ENCODE measurements at regions not wholly inside any gene's neighbourhood (a gene's known extent, or its start where the extent isn't known, plus 50 kb on each side); places are given as distances from the start of the nearest gene placed in this dataset.

DNA sequence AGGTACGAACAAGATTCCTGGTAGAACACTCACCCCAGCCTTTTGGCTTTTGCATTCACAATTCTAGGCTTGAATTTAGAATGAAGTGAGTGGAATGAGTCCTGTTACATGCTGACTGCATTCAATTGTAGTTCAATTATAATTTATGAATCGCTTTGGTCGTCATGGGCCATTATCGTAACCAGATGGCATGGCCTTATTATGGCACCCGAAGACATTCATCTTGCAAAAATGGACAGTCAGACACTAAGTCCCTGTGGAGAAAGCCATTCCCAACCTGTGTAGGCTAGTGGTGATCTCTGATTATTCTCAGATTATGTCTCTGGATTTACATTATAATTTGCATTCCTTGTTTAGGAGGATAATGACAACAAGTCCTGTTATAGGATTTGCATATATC, 292.4 kb upstream of the NPSR1 start:
- ATAC-seq (no peak), DNase-seq (no peak)
- H3K4me3 ChIP-seq (ENCODE audit: low read length), result no peak overlapping the region
- no peaks in the 10 kb centered on the region for H3K9me3 ChIP-seq (ENCODE audit: low read length)
- H3K9ac ChIP-seq (ENCODE audit: low read length), result no peak overlapping the region
- H3K79me2 ChIP-seq (ENCODE audit: low read length), result no peaks in the 10 kb centered on the region
- intact Hi-C loops (cut with micrococcal nuclease), result no loop called here
- H3F3A ChIP-seq (ENCODE audit: low read length, unreplicated experiment), result no peaks in the 10 kb centered on the region
- no peaks in the 10 kb centered on the region for H3K36me3 ChIP-seq (ENCODE audit: low read depth, low read length)
- no TSS peak for BruUV-seq (replicated peaks)
- ChIA-PET POLR2A (ENCODE audit: unreplicated experiment) (no interaction called here), CTCF (interaction anchor here (0.7 kb wide), 1 partner anchor 670 kb away, joined by 4 read pairs; no protein-coding TSS in a partner anchor)
- H4K20me1 ChIP-seq (ENCODE audit: low read length), result no peaks in the 10 kb centered on the region
- no peak overlapping the region for H3K27ac ChIP-seq (ENCODE audit: low read length)
- TF ChIP-seq, protein P1, sequence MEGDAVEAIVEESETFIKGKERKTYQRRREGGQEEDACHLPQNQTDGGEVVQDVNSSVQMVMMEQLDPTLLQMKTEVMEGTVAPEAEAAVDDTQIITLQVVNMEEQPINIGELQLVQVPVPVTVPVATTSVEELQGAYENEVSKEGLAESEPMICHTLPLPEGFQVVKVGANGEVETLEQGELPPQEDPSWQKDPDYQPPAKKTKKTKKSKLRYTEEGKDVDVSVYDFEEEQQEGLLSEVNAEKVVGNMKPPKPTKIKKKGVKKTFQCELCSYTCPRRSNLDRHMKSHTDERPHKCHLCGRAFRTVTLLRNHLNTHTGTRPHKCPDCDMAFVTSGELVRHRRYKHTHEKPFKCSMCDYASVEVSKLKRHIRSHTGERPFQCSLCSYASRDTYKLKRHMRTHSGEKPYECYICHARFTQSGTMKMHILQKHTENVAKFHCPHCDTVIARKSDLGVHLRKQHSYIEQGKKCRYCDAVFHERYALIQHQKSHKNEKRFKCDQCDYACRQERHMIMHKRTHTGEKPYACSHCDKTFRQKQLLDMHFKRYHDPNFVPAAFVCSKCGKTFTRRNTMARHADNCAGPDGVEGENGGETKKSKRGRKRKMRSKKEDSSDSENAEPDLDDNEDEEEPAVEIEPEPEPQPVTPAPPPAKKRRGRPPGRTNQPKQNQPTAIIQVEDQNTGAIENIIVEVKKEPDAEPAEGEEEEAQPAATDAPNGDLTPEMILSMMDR (conservative IDR thresholded peaks at IDR 0.05; ENCODE audit: low read depth, low read length), result no peak
- TF ChIP-seq EZH2 (IDR thresholded peaks at IDR 0.05; ENCODE audit: low read length, unreplicated experiment) (no peak), EZH2phosphoT487 (IDR thresholded peaks at IDR 0.05; ENCODE audit: borderline replicate concordance, low read length) (no peak)
- no peaks in the 10 kb centered on the region for H3K4me1 ChIP-seq (ENCODE audit: insufficient read depth, low read length)
- no peaks in the 10 kb centered on the region for H3K27me3 ChIP-seq (ENCODE audit: low read length)
- no peak overlapping the region for H2AFZ ChIP-seq (ENCODE audit: low read length)
- H3K4me2 ChIP-seq (ENCODE audit: low read length), result no peak overlapping the region
- H3K9me2 ChIP-seq (replicated peaks; ENCODE audit: low read length), result no peaks in the 10 kb centered on the region

DNA sequence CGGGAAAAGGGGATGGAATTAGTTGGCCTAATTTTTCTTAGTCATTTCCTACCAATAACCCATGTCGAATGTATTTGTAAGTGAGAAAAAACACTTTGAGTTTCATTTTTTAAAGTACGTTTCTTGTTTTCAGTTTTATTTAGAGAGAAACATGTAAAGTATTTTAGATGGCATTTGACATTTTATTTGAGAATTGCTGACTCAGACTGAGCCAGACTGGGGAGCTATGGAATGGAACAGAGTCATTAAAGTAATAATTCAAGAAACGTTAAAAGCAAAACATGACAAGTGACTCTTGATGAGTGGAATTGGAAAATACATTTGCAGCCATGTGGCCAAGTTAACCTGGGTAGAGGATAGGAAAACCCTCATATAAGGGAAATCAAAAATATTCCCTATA, 286.1 kb upstream of the NPSR1 start:
- H2AFZ ChIP-seq (ENCODE audit: low read length), result no peak overlapping the region
- no peak overlapping the region for H3K4me2 ChIP-seq (ENCODE audit: low read length)
- no peaks in the 10 kb centered on the region for H4K20me1 ChIP-seq (ENCODE audit: low read length)
- H3K9me2 ChIP-seq (replicated peaks; ENCODE audit: low read length), result no peaks in the 10 kb centered on the region
- intact Hi-C loops (cut with micrococcal nuclease), result no loop called here
- no peaks in the 10 kb centered on the region for H3K27me3 ChIP-seq (ENCODE audit: low read length)
- TF ChIP-seq, protein P1 (conservative IDR thresholded peaks at IDR 0.05; ENCODE audit: low read depth, low read length), result no peak
- TF ChIP-seq EZH2phosphoT487 (IDR thresholded peaks at IDR 0.05; ENCODE audit: borderline replicate concordance, low read length) (no peak), EZH2 (IDR thresholded peaks at IDR 0.05; ENCODE audit: low read length, unreplicated experiment) (no peak)
- BruUV-seq (replicated peaks), result no TSS peak
- DNase-seq, result no peak
- no peak overlapping the region for H3K4me3 ChIP-seq (ENCODE audit: low read length)
- no peaks in the 10 kb centered on the region for H3K79me2 ChIP-seq (ENCODE audit: low read length)
- no peak overlapping the region for H3K27ac ChIP-seq (ENCODE audit: low read length)
- POLR2A ChIA-PET (ENCODE audit: unreplicated experiment), result no interaction called here
- no peaks in the 10 kb centered on the region for H3K4me1 ChIP-seq (ENCODE audit: insufficient read depth, low read length)
- ATAC-seq, result no peak
- H3K36me3 ChIP-seq (ENCODE audit: low read depth, low read length), result no peaks in the 10 kb centered on the region
- H3K9ac ChIP-seq (ENCODE audit: low read length), result no peak overlapping the region
- no peaks in the 10 kb centered on the region for H3K9me3 ChIP-seq (ENCODE audit: low read length)
- H3F3A ChIP-seq (ENCODE audit: low read length, unreplicated experiment), result no peaks in the 10 kb centered on the region
- CTCF ChIA-PET, result no interaction called here

DNA sequence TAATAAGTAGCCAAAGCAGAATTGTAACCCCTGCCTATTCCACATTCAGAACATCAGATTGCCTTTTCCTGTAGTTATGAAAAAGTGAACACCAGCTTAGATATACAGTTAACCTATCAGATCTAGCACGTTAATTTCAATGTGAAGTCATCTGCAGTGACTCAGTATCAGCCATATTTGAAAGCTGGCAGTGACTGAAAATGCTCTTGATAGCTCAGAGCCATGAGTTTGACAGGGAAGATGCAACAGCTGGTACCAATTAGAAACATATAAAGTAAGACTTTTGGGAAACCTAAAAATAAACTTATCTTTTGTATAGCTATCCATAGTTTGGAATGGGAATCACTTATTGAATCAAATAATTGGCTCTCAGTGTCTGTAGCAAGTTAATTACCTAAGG, 284.1 kb upstream of the NPSR1 start:
- H3K4me1 ChIP-seq (ENCODE audit: insufficient read depth, low read length), result no peaks in the 10 kb centered on the region
- no peaks in the 10 kb centered on the region for H3K36me3 ChIP-seq (ENCODE audit: low read depth, low read length)
- ChIA-PET POLR2A (ENCODE audit: unreplicated experiment) (no interaction called here), CTCF (no interaction called here)
- no peaks in the 10 kb centered on the region for H4K20me1 ChIP-seq (ENCODE audit: low read length)
- no peak overlapping the region for H2AFZ ChIP-seq (ENCODE audit: low read length)
- no peaks in the 10 kb centered on the region for H3K79me2 ChIP-seq (ENCODE audit: low read length)
- H3K9me2 ChIP-seq (replicated peaks; ENCODE audit: low read length), result no peaks in the 10 kb centered on the region
- intact Hi-C loops (cut with micrococcal nuclease), result no loop called here
- ATAC-seq, result no peak
- BruUV-seq (replicated peaks), result no TSS peak
- H3K9me3 ChIP-seq (ENCODE audit: low read length), result no peaks in the 10 kb centered on the region
- no peak for DNase-seq
- no peak overlapping the region for H3K4me2 ChIP-seq (ENCODE audit: low read length)
- H3K27ac ChIP-seq (ENCODE audit: low read length), result no peak overlapping the region
- no peak overlapping the region for H3K4me3 ChIP-seq (ENCODE audit: low read length)
- H3F3A ChIP-seq (ENCODE audit: low read length, unreplicated experiment), result no peaks in the 10 kb centered on the region
- no peak overlapping the region for H3K9ac ChIP-seq (ENCODE audit: low read length)
- H3K27me3 ChIP-seq (ENCODE audit: low read length), result no peaks in the 10 kb centered on the region
- TF ChIP-seq EZH2phosphoT487 (IDR thresholded peaks at IDR 0.05; ENCODE audit: borderline replicate concordance, low read length) (no peak), EZH2 (IDR thresholded peaks at IDR 0.05; ENCODE audit: low read length, unreplicated experiment) (no peak)
- TF ChIP-seq, protein P1 (conservative IDR thresholded peaks at IDR 0.05; ENCODE audit: low read depth, low read length), result no peak

Data from PC-3 (cell line).